ENCODE measurements at regions not wholly inside any gene's neighbourhood (a gene's known extent, or its start where the extent isn't known, plus 50 kb on each side); places are given as distances from the start of the nearest gene placed in this dataset.

DNA sequence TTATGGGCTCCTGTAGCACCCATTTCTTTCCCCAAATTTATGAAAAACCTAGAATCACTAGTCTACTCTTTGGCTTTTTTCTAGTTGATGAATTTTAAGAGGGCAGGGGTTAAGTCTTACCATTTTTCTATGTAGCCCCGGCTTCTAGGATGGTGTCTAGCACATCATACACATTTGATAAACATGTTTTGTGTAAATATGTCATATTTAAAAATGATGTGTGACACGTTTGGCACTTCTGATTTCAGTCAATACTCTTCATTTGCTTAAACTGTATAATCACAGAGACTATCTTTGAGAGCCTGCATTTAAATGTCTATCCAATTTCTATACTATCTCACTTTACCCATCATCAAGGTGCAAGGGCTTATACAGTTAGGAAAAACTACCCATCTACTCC is 331.1 kb downstream of the TDRD15 start:
- H3K4me3 ChIP-seq (ENCODE audit: low read length) = no peak overlapping the region
- DNase-seq (ENCODE audit: low read depth, low spot score) = no peak

DNA sequence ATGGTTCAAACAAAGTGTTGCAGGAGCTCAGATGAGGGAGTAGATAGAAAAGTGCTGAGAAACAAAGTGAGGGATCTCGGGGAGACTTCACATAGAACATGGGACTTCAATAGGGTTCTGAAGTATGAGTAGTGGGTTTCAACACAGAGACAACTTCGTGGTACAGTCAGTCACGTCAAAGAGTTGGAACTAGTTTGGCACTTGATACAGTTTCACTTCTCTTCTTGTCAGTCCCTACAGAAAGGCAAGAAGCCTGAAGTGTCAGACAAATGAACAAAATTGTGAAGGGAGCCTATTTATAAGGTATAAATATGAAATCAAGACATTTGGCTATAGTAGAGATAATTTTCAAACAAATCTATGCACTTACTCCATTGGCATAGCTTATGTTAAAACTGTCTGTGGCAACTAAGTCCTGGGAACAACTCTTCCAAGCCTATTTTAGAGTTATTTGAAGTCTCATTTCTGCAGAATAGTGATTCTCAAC is 338.0 kb downstream of the TDRD15 start:
- no peak for DNase-seq (ENCODE audit: low read depth, low spot score)
- H3K4me3 ChIP-seq (ENCODE audit: low read length) = no peak overlapping the region

DNA sequence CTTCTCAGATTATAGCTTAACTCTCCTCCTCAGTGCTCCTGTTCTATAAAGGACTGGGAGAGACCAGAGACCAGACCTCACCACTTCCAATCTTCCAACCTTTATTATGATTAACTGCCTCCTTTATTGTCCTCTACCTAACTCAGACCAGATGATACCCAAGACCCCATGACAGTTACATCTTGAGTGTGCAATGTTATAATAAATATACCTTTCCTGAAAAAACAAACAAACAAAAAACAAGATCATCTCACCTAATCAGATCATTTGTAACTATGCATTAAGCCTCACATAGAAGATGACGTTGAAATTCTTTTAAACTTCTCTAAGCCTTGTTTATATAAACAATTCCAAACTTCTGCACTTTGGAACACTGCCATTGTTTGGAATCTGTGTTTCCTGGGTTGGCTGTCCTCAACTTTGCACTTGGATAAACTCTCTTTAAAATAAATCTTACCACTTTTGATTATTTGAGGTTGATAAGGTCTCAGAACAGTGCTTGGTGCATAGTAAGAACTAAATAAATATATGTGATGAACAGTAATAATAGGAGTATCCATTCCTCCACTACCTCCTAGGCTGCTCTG is 342.7 kb downstream of the TDRD15 start:
- DNase-seq (ENCODE audit: low read depth, low spot score) = no peak
- H3K4me3 ChIP-seq (ENCODE audit: low read length) = no peak overlapping the region

DNA sequence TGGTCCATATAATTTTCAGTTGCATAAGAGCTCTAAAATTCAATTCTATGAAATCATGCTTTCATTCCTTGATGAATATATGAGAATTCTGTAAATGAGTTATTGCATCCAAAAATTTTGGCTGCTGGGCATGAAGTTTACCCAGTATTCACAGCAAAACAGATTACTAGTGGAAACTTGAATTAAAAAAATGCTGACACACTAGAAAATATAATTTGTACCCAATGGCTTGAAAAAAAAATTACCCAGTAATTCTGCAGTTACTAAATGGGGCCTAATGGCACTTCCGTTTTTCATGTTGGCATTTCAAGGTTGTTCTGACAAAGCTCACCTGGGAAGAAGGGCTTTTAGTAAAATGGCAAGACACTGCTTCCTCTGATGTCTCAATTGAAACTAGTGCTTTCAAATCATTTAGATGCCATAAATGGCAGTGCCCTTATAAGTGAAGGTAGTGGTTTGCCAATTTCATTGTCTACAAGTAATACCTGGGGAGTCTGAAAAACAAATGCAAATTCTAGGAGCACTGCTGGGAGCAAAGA is 343.6 kb downstream of the TDRD15 start:
- no peak overlapping the region for H3K4me3 ChIP-seq (ENCODE audit: low read length)
- DNase-seq (ENCODE audit: low read depth, low spot score) = no peak

DNA sequence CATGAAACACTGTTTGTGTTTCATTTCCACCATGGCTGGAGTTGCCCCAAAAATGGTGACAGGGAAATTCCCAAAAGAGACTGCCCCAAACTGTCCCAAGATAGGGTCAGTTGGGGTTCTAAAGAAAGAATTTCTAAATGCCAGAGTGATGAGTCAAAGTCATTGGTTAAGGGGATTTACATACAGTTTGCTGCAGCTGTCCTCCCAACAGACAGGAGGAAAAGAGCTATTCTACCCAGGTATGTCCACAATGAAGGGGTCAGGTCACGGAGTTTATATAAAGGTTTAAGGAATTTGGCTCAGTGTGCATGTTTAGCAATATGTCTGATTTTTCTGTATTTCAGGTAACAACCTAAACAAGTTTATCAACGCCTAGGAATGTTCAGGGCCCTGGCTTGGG is 344.1 kb downstream of the TDRD15 start:
- H3K4me3 ChIP-seq (ENCODE audit: low read length) = no peak overlapping the region
- no peak for DNase-seq (ENCODE audit: low read depth, low spot score)

DNA sequence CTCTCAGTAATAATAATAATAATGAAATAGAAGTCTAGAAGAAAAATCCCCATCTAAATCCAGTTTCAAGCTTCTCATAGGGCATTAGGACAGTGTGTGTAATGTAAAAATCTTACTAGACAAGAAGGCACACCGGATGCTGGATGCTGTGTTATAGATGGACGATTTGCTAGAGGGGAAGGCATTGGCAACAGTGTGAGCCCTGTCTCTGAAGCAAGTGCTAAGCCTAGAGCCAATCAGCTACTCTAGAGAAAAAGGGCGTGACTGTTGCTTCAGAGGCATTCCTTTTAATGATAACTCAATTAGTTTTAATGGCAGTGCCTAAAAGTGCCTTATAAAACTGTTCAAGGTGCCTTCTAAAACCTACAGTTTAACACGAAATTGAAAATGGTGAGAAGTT is 344.9 kb downstream of the TDRD15 start:
- H3K4me3 ChIP-seq (ENCODE audit: low read length) = no peak overlapping the region
- DNase-seq (ENCODE audit: low read depth, low spot score) = no peak

DNA sequence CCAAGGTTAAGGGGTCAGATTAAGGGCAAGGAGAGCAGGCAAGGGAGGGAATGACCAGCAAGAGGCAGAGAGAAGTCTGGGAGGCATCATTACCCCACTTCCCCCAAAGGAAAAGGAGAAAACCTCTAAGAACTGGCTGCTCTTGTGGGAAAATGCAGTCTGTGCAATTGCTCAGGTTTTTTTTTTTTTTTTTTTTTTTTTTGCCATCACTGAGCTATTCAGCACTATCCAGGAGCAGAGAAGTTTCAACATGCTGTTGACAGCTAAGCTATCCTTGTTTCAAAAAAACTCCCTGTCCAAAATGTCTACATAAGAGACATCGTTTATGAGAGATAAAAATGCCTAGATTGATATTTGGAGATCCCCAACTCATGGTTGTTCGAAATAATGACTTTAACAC is 345.4 kb downstream of the TDRD15 start:
- no peak overlapping the region for H3K4me3 ChIP-seq (ENCODE audit: low read length)
- DNase-seq (ENCODE audit: low read depth, low spot score) = no peak

DNA sequence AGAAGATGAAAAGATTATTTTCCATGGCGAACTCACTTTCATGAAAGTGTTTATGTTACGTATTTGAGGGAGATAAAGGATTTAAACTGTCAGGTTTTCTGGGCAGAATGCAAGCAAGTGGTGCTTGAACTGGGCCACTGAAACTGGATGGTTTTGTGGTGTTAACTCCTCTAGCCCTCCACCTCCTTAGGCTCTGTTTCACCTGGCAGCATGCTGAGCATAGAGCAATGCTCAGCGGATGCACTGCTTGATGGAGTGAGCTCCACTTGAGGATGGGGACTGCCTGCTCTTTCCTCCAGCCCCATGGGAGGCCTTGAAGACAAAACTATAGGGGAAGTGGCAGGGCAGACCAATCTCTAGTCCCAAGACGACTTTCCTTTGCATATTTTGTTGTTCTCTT is 345.8 kb downstream of the TDRD15 start:
- no peak overlapping the region for H3K4me3 ChIP-seq (ENCODE audit: low read length)
- no peak for DNase-seq (ENCODE audit: low read depth, low spot score)

DNA sequence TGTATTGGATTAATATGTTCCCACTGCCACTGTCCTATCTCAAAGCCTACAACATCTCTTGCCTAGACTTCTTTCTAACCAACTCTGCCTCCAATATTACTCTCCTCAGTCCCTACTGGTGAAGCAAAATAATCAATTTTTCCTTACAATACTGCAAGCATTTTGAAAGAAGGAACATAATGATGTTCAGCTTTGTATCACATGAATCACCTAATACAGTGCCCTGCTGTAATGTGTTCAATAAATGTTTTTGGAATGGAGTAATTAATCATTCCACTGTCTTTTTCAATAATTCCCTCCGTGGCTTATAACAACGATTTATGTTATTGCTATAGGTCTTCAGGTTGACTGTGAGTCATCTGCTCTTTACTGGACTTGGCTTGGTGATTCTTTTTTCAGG is 356.4 kb downstream of the TDRD15 start:
- H3K4me3 ChIP-seq (ENCODE audit: low read length) = no peak overlapping the region
- no peak for DNase-seq (ENCODE audit: low read depth, low spot score)

DNA sequence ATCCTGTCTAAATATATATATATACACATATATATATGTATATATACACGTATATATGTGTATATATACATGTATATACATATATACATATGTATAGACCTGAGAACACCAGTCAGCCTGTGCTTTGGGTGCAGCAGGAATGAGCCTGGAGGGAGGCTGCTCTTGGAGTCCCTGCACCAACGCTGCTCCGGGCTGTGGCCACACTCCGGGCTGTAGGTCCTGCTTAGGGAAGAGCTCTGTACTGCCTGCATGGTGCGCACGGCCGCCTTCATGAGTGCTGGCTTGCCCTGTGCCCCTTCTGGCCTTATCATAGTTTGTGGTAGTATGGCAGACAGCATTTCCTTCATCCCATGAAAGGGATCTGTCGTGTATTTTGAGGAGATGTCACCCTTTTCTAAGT is 360.9 kb downstream of the TDRD15 start:
- no peak overlapping the region for H3K4me3 ChIP-seq (ENCODE audit: low read length)
- no peak for DNase-seq (ENCODE audit: low read depth, low spot score)

DNA sequence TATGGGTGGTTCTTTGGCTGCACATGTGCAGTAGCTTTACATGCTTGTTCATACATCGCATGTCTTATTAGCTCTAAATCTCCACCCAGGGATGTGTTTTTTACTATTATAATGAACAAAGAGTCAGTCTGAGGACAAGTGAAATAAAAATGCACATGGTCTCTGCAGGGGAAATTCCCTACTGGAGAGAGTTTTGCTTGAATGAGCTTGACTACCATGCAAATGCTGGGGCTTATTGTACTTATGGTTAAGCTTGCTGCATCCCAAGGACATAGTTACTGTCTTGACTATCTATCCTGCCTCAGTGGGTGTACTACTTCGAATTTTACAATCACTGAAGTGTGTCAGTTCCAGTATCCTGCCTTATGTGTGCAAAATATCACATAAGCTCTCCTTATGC is 362.7 kb downstream of the TDRD15 start:
- no peak for DNase-seq (ENCODE audit: low read depth, low spot score)
- H3K4me3 ChIP-seq (ENCODE audit: low read length) = no peak overlapping the region

DNA sequence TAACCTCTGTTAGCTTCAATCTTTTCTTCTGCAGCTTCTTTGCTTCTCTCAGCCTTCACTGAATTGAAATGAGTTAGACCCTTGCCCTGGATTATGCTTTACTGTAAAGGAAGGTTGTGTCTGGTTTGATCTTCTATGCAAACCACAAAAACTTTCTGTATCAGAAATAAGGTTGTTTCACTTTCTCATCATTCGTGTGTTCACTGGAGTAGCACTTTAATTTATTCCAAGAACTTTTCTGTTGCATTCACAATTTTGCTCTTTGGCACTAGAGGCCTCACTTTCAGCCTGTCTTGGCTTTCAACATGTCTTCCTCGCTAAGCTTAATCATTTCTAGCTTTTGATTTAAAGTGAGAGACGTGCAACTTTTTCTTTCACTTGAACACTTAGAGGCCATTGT is 365.3 kb downstream of the TDRD15 start:
- DNase-seq (ENCODE audit: low read depth, low spot score) = peak; percentile 8
- H3K4me3 ChIP-seq (ENCODE audit: low read length) = no peak overlapping the region

DNA sequence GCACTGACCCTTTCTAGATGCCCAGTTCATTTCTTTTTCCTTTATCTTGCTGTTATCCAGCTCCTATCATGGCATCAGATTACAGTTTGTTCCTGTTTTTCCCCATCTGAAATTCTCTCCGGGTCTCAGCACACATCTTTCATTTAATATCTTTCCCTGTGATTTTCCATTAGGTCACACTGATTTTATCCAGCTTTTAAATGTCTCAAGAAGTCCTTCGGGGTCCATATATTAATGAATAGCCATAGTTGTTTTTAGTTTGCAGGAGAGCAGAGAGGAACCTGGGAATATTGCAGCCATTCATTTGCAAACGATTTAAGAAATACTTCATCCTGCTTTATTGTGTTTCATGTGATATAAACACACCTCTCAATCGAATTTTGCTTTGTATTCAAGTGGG is 374.2 kb downstream of the TDRD15 start:
- H3K4me3 ChIP-seq (ENCODE audit: low read length) = no peak overlapping the region
- DNase-seq (ENCODE audit: low read depth, low spot score) = no peak

DNA sequence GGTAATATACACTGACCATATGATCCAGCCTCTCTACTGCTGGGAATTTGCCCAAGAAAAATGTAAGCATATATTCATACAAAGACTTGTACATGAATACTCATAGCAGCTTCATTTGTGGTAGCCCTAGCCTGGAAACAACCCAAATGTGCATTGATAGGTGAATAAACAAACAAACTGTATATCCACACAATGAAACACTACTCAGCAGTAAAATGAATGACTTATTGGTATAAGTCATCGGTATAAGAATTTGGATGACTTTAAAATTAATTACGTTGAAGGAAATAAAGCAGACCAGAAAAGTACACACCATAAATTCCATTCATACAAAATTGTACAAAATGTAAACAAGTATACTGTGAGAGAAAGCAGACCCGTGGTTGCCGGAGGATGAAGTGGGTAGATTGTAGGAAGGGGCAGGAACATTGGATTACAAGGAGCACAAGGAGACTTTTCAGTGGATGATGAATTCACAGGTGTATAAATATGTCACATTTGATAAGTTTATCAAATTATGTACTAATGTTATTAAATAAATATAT is 376.7 kb downstream of the TDRD15 start:
- DNase-seq (ENCODE audit: low read depth, low spot score) = no peak
- no peak overlapping the region for H3K4me3 ChIP-seq (ENCODE audit: low read length)

DNA sequence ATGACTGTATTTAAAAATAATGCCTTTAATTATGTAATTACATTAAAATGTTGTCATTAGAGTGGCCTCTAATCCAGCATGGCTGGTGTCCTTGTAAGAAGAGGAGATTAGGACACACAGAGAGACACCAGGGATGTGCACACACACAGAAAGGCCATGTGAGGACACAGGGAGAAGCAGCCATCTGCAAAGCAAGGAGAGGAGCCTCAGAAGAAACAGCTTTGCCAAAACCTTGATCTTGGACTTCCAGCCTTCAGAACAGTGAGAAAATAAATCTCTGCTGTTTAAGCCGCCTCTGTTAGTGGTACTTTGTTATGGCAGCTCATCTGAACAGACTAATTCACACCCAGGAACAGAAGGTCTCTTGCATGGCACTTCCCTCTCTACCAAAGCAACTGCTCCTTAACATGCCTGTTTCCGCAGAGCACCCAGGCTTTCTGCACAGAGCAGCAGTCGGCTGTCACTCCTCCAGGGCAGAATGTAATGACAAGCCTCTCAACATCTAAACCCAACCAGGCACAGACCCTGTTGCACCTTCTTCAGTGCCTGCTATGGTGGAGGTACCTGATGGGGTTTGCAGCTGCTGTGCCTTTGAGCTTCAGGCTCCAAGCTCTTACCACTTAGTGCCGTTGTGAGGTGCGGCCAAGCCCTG is 377.7 kb downstream of the TDRD15 start:
- no peak overlapping the region for H3K4me3 ChIP-seq (ENCODE audit: low read length)
- DNase-seq (ENCODE audit: low read depth, low spot score) = no peak

DNA sequence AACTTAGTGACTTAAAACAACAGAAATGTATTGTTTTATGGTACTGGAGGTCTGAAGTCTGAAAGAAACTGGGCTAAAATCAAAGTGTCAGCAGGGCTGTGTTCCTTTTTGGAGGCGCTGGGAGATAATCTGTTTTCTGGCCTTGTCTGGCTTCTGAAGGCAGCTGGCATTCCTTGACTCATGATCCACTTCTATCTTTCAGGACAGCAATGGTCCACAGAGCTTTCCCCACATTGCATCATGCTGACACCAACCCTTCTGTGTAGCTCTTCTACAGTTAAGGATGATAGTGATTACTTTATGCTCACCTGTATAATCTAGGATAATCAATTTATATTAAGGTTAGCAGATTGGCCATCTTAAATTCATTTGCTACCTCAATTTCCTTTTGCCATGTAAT is 392.1 kb downstream of the TDRD15 start:
- no peak for DNase-seq (ENCODE audit: low read depth, low spot score)
- H3K4me3 ChIP-seq (ENCODE audit: low read length) = no peak overlapping the region

DNA sequence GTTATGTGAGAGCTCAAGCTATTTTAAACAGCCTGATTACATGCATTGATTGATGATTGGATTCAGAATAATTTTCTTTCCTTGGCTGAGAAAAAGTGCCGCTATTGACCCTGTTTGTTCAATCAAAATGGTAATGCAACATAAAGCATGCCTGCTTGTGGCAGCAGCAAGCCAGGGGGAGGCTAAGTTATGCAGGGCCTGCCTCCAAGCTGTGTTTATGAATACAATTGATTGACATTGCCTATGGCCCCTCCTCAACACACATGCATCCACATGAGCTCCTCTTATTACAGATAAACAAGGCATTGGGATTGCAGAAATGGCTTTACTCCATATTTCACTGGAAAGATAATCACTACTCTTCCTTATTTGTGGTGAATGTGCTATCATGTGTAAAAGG is 395.6 kb downstream of the TDRD15 start:
- no peak overlapping the region for H3K4me3 ChIP-seq (ENCODE audit: low read length)
- no peak for DNase-seq (ENCODE audit: low read depth, low spot score)

DNA sequence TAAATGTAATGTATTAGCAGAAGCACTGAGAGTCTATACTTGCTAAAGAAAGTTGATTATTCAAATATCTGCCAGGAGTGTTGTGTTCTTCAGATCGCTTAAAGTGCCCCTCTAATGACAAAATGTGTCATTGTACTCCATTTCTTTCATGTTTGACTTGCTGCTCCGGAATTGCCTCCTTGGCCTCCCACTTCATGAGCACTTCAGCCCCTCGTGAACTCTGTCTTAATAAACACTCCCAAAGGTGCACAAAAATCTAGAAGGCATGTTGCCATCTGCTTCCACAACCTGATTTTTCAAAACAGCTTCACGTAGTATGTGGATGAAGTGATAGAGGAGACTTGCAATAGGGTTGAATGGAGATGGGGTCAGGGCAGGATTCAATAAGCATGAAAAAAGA is 396.1 kb downstream of the TDRD15 start:
- H3K4me3 ChIP-seq (ENCODE audit: low read length) = no peak overlapping the region
- DNase-seq (ENCODE audit: low read depth, low spot score) = no peak

DNA sequence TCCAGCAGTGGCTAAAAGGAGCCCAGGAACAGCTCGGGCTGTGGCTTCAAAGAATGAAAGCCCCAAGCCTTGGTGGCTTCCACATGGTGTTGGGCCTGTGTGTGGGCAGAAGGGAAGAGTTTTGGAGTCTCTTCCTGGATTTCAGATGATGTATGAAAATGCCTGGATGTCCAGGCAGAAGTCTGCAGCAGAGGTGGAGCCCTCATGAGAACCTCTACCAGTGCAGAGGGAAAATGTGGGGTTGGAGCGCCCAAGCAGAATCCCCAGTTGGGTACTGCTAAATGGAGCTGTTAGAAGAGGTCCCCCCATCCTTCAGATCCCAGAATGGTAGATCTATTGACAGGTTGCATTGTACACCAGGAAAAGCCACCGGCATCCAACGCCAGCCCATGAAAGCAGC is 412.1 kb downstream of the TDRD15 start:
- H3K4me3 ChIP-seq (ENCODE audit: low read length) = no peak overlapping the region

DNA sequence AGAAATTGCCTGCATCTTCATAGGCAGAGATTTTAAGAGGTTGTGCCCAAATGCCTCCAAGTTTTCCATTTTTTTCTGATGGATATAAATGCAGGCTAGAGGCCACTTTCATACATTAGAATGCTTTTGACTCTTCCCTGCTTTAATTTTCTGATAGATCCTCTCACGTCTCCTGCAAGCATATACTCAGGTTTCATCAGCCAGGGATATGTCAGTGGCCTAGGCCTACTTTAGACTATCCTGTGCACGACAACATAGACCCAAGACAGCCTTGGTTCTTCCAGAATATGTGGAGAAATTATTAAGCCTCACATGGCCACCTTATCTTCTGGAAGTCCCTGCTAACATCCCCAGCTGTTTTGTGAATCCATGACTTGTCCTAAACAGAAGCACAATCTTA is 415.9 kb downstream of the TDRD15 start:
- DNase-seq (ENCODE audit: low read depth, low spot score) = no peak

More for the DNA sequence above, 412.1 kb downstream of the TDRD15 start:
- no peak for DNase-seq (ENCODE audit: low read depth, low spot score)

DNA sequence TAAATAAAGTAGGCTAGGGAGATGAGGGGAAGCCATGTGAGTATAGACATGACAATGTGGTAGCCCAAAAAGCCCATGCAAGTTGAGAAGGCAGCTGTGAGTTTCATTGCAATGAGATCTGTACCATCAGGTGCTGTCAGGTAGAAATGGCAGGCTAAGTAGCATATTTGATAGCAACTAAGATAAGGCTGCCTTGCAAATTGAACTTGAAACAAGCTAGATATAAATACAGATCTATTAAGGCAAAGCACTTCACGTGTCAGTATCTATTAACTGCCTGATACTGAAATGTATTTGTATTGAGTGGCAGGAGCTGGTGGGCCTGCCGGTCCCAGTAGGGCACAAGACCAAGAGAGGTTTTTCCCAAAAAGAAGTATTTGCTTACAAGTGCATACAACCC is 419.9 kb downstream of the TDRD15 start:
- no peak for DNase-seq (ENCODE audit: low read depth, low spot score)
- H3K4me3 ChIP-seq (ENCODE audit: low read length) = no peak overlapping the region

More for the DNA sequence above, 415.9 kb downstream of the TDRD15 start:
- no peak overlapping the region for H3K4me3 ChIP-seq (ENCODE audit: low read length)

All from Jurkat, Clone E6-1 (cell line).